NB4 (cell line): ENCODE measurements at regions not wholly inside any gene's neighbourhood (a gene's known extent, or its start where the extent isn't known, plus 50 kb on each side); places are given as distances from the start of the nearest gene placed in this dataset.

Experiments used
- CTCF ChIP-seq: IDR thresholded peaks from one replicate; pipeline ENCODE4 v1.5.1; 2012; ENCODE audit warnings: low read depth, low read length
- POLR2A ChIP-seq: IDR thresholded peaks from 2 replicates; pipeline ENCODE4 v1.6.1; 2011; ENCODE audit warnings: mild to moderate bottlenecking; ENCODE audit not compliant: insufficient read length; ENCODE audit errors: extremely low read depth

GRCh38 chr14:30225176-30225575 lies 297.5 kb upstream of the PRKD1 start:
- TF ChIP-seq CTCF (no peak), POLR2A (no peak)
